ENCODE measurements at regions not wholly inside any gene's neighbourhood (a gene's known extent, or its start where the extent isn't known, plus 50 kb on each side); places are given as distances from the start of the nearest gene placed in this dataset.

DNA sequence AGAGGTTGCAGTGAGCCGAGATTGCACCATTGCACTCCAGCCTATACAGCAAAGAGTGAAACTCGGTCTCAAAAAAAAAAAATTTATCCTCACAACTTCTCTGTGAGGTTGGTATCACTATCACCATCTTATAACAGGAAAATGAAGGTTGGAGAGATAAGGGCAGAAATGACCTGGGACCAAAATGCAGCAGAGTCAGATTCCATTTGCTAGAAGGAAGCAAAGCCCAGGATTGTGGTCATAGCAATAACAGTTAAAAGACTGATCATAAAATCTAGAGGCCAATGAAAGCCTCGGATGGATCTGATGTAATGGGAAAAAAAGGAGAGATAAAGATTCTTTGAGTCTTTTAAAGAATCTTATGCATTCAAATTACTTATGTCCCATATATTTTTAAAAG is 69.6 kb upstream of the TEKT1 start:
- 62% methylated on average over 3 of the region's 3 CpGs for WGBS (ENCODE audit: missing lambda C conversion rate)
- TF ChIP-seq, protein P1, sequence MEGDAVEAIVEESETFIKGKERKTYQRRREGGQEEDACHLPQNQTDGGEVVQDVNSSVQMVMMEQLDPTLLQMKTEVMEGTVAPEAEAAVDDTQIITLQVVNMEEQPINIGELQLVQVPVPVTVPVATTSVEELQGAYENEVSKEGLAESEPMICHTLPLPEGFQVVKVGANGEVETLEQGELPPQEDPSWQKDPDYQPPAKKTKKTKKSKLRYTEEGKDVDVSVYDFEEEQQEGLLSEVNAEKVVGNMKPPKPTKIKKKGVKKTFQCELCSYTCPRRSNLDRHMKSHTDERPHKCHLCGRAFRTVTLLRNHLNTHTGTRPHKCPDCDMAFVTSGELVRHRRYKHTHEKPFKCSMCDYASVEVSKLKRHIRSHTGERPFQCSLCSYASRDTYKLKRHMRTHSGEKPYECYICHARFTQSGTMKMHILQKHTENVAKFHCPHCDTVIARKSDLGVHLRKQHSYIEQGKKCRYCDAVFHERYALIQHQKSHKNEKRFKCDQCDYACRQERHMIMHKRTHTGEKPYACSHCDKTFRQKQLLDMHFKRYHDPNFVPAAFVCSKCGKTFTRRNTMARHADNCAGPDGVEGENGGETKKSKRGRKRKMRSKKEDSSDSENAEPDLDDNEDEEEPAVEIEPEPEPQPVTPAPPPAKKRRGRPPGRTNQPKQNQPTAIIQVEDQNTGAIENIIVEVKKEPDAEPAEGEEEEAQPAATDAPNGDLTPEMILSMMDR (IDR thresholded peaks at IDR 0.05) = no peak
- no peak for TF ChIP-seq RAD21 (conservative IDR thresholded peaks at IDR 0.05 in 1 of 2, IDR thresholded peaks at IDR 0.05 in 1 of 2)
- TF ChIP-seq ZSCAN20 (CRISPR knock-in tag; IDR thresholded peaks at IDR 0.05) = no peak
- TF ChIP-seq, protein P2, sequence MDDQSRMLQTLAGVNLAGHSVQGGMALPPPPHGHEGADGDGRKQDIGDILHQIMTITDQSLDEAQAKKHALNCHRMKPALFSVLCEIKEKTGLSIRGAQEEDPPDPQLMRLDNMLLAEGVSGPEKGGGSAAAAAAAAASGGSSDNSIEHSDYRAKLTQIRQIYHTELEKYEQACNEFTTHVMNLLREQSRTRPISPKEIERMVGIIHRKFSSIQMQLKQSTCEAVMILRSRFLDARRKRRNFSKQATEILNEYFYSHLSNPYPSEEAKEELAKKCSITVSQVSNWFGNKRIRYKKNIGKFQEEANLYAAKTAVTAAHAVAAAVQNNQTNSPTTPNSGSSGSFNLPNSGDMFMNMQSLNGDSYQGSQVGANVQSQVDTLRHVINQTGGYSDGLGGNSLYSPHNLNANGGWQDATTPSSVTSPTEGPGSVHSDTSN (IDR thresholded peaks at IDR 0.05) = no peak
- no peak for TF ChIP-seq MAZ (IDR thresholded peaks at IDR 0.05; ENCODE audit: borderline replicate concordance, low read depth, low read length)
- TF ChIP-seq SMC3 (IDR thresholded peaks at IDR 0.05) = no peak
- TF ChIP-seq CBX2 (IDR thresholded peaks at IDR 0.05; ENCODE audit: borderline replicate concordance, low read depth) = no peak
- no peak for TF ChIP-seq FOSL2 (IDR thresholded peaks at IDR 0.05)
- no peak for TF ChIP-seq FOSL2 (CRISPR knock-in tag; IDR thresholded peaks at IDR 0.05)
- no peak for TF ChIP-seq CHD4 (IDR thresholded peaks at IDR 0.05; ENCODE audit: borderline replicate concordance)
- no peak for TF ChIP-seq CHD2 (IDR thresholded peaks at IDR 0.05; ENCODE audit: low read length, partially characterized antibody)
- TF ChIP-seq, protein P3, sequence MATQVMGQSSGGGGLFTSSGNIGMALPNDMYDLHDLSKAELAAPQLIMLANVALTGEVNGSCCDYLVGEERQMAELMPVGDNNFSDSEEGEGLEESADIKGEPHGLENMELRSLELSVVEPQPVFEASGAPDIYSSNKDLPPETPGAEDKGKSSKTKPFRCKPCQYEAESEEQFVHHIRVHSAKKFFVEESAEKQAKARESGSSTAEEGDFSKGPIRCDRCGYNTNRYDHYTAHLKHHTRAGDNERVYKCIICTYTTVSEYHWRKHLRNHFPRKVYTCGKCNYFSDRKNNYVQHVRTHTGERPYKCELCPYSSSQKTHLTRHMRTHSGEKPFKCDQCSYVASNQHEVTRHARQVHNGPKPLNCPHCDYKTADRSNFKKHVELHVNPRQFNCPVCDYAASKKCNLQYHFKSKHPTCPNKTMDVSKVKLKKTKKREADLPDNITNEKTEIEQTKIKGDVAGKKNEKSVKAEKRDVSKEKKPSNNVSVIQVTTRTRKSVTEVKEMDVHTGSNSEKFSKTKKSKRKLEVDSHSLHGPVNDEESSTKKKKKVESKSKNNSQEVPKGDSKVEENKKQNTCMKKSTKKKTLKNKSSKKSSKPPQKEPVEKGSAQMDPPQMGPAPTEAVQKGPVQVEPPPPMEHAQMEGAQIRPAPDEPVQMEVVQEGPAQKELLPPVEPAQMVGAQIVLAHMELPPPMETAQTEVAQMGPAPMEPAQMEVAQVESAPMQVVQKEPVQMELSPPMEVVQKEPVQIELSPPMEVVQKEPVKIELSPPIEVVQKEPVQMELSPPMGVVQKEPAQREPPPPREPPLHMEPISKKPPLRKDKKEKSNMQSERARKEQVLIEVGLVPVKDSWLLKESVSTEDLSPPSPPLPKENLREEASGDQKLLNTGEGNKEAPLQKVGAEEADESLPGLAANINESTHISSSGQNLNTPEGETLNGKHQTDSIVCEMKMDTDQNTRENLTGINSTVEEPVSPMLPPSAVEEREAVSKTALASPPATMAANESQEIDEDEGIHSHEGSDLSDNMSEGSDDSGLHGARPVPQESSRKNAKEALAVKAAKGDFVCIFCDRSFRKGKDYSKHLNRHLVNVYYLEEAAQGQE (IDR thresholded peaks at IDR 0.05) = no peak
- TF ChIP-seq FOXS1 (CRISPR knock-in tag; IDR thresholded peaks at IDR 0.05) = no peak
- TF ChIP-seq MAFK (IDR thresholded peaks at IDR 0.05; ENCODE audit: partially characterized antibody) = no peak
- Histone ChIP-seq H3K4me3 (no peak overlapping the region), H3K27ac (no peak overlapping the region), H3K4me2 (no peak overlapping the region), H3K9me3 (no peaks in the 10 kb centered on the region), H3K4me1 (no peaks in the 10 kb centered on the region)
- ATAC-seq (no peak), DNase-seq (ENCODE audit: low read depth in 1 of 2, low spot score in 1 of 2) (no peak), FAIRE-seq (no peak)
- CTCF ChIA-PET = no interaction called here
- POLR2A ChIA-PET = no interaction called here

DNA sequence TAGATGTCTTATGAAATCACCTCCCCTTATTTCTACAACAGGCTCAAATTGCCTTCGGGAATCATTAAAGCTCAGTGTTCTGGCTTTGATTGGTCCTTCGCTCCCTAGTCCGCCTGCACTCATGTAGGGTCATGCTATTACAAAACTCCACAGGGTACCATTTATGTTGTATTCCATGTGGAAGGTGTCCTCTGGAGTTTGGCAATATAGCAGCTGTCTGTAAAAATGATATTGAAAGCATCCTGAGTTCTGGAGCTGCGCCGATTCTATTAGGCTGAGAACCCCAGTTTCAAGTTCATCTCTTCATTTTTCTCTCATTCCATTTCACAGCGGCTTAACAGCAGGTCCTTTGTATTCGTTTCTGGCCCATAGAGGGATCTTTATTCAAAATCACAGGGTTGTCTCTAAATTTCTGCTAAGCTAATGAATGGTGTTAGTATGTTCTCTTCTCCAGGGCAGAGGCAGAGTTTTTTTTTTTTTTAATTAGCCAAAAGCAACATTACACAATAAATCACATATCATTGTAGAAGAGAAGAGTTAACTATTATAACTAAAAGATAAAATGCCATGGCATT is 71.9 kb upstream of the TEKT1 start:
- DNase-seq (ENCODE audit: low read depth in 1 of 2, low spot score in 1 of 2) (no peak), ATAC-seq (no peak), FAIRE-seq (no peak)
- POLR2A ChIA-PET = no interaction called here
- Histone ChIP-seq H3K4me1 (peaks cover 12% of the 10 kb centered on the region), H3K27ac (no peak overlapping the region), H3K9me3 (no peaks in the 10 kb centered on the region), H3K4me3 (no peak overlapping the region), H3K4me2 (no peak overlapping the region)
- TF ChIP-seq MYC (IDR thresholded peaks at IDR 0.05; ENCODE audit: borderline replicate concordance, low read length) = no peak
- no peak for TF ChIP-seq EP300 (IDR thresholded peaks at IDR 0.05)
- no peak for TF ChIP-seq HEYL (CRISPR knock-in tag; IDR thresholded peaks at IDR 0.05)
- TF ChIP-seq NPAS2 (CRISPR knock-in tag; IDR thresholded peaks at IDR 0.05; ENCODE audit: borderline replicate concordance) = no peak
- TF ChIP-seq RARB (CRISPR knock-in tag; IDR thresholded peaks at IDR 0.05) = no peak
- no peak for TF ChIP-seq HOXA7 (CRISPR knock-in tag; IDR thresholded peaks at IDR 0.05)
- WGBS (ENCODE audit: missing lambda C conversion rate) = 85% methylated on average over 7 of the region's 7 CpGs
- CTCF ChIA-PET = interaction anchor here (1.2 to 3.3 kb wide), 11 partner anchors 7 to 237 kb away, joined by 3 to 21 read pairs (median 5); partner anchors contain the start of gene SLC13A5

Data from A549 (cell line).